ENCODE measurements at regions not wholly inside any gene's neighbourhood (a gene's known extent, or its start where the extent isn't known, plus 50 kb on each side); places are given as distances from the start of the nearest gene placed in this dataset.

- no peaks in the 10 kb centered on the region for H3K9me2 ChIP-seq (replicated peaks; ENCODE audit: low read depth, low read length)
- TF ChIP-seq EZH2phosphoT487 (IDR thresholded peaks at IDR 0.05; ENCODE audit: borderline replicate concordance) (no peak), CTCF (conservative IDR thresholded peaks at IDR 0.05; ENCODE audit: low read length) (no peak)
- no peak overlapping the region for H3K4me2 ChIP-seq (ENCODE audit: low read depth, low read length, poor library complexity, severe bottlenecking)
- H3K27me3 ChIP-seq (ENCODE audit: insufficient read depth, low read length, poor library complexity, severe bottlenecking), result no peaks in the 10 kb centered on the region
- no peaks in the 10 kb centered on the region for H3K36me3 ChIP-seq (ENCODE audit: insufficient read depth, low read length)
- no peaks in the 10 kb centered on the region for H3K79me2 ChIP-seq (ENCODE audit: insufficient read depth, low read length)
- H3K9me3 ChIP-seq (ENCODE audit: insufficient read depth, low read depth, low read length), result no peaks in the 10 kb centered on the region
- no peaks in the 10 kb centered on the region for H4K20me1 ChIP-seq (ENCODE audit: insufficient read depth, low read length, poor library complexity, severe bottlenecking)
- no peak overlapping the region for H2AFZ ChIP-seq (ENCODE audit: low read length)
- H3K4me1 ChIP-seq (ENCODE audit: insufficient read depth, low read length, poor library complexity, severe bottlenecking), result peaks cover 5% of the 10 kb centered on the region
- no peaks in the 10 kb centered on the region for H3F3A ChIP-seq (ENCODE audit: low read depth)
- no peak overlapping the region for H3K4me3 ChIP-seq (ENCODE audit: low read length, poor library complexity, severe bottlenecking)
- H3K9ac ChIP-seq (ENCODE audit: low read depth, low read length, poor library complexity, severe bottlenecking), result no peak overlapping the region
Observed at GRCh38 chr3:124491098-124491497, 239.2 kb upstream of the UMPS start.

- Histone ChIP-seq H3K9me3 (ENCODE audit: insufficient read depth, low read depth, low read length) (no peaks in the 10 kb centered on the region), H3K4me1 (ENCODE audit: insufficient read depth, low read length, poor library complexity, severe bottlenecking) (peaks cover 5% of the 10 kb centered on the region), H3K9me2 (replicated peaks; ENCODE audit: low read depth, low read length) (no peaks in the 10 kb centered on the region)
Observed at GRCh38 chr3:124491875-124492274, 238.4 kb upstream of the UMPS start.

GRCh38 chr3:124492824-124493223 lies 237.4 kb upstream of the UMPS start:
- H4K20me1 ChIP-seq (ENCODE audit: insufficient read depth, low read length, poor library complexity, severe bottlenecking), result no peaks in the 10 kb centered on the region
- H3K9ac ChIP-seq (ENCODE audit: low read depth, low read length, poor library complexity, severe bottlenecking), result no peak overlapping the region
- no peaks in the 10 kb centered on the region for H3K9me3 ChIP-seq (ENCODE audit: insufficient read depth, low read depth, low read length)
- no peak overlapping the region for H2AFZ ChIP-seq (ENCODE audit: low read length)
- H3K79me2 ChIP-seq (ENCODE audit: insufficient read depth, low read length), result no peaks in the 10 kb centered on the region
- no peak overlapping the region for H3K4me2 ChIP-seq (ENCODE audit: low read depth, low read length, poor library complexity, severe bottlenecking)
- no peaks in the 10 kb centered on the region for H3K9me2 ChIP-seq (replicated peaks; ENCODE audit: low read depth, low read length)
- H3K27me3 ChIP-seq (ENCODE audit: insufficient read depth, low read length, poor library complexity, severe bottlenecking), result no peaks in the 10 kb centered on the region
- H3F3A ChIP-seq (ENCODE audit: low read depth), result no peaks in the 10 kb centered on the region
- TF ChIP-seq CTCF (conservative IDR thresholded peaks at IDR 0.05; ENCODE audit: low read length), result peak; percentile 77
- no peak for TF ChIP-seq EZH2phosphoT487 (IDR thresholded peaks at IDR 0.05; ENCODE audit: borderline replicate concordance)
- H3K4me3 ChIP-seq (ENCODE audit: low read length, poor library complexity, severe bottlenecking), result no peak overlapping the region
- no peaks in the 10 kb centered on the region for H3K36me3 ChIP-seq (ENCODE audit: insufficient read depth, low read length)
- peaks cover 5% of the 10 kb centered on the region for H3K4me1 ChIP-seq (ENCODE audit: insufficient read depth, low read length, poor library complexity, severe bottlenecking)

More at GRCh38 chr3:124491875-124492274, 238.4 kb upstream of the UMPS start:
- no peak overlapping the region for H3K4me3 ChIP-seq (ENCODE audit: low read length, poor library complexity, severe bottlenecking)
- no peaks in the 10 kb centered on the region for H3K27me3 ChIP-seq (ENCODE audit: insufficient read depth, low read length, poor library complexity, severe bottlenecking)
- H3F3A ChIP-seq (ENCODE audit: low read depth), result no peaks in the 10 kb centered on the region
- no peaks in the 10 kb centered on the region for H4K20me1 ChIP-seq (ENCODE audit: insufficient read depth, low read length, poor library complexity, severe bottlenecking)
- no peak for TF ChIP-seq CTCF (conservative IDR thresholded peaks at IDR 0.05; ENCODE audit: low read length)
- no peak for TF ChIP-seq EZH2phosphoT487 (IDR thresholded peaks at IDR 0.05; ENCODE audit: borderline replicate concordance)
- H3K36me3 ChIP-seq (ENCODE audit: insufficient read depth, low read length), result no peaks in the 10 kb centered on the region
- H2AFZ ChIP-seq (ENCODE audit: low read length), result no peak overlapping the region
- no peak overlapping the region for H3K9ac ChIP-seq (ENCODE audit: low read depth, low read length, poor library complexity, severe bottlenecking)
- H3K79me2 ChIP-seq (ENCODE audit: insufficient read depth, low read length), result no peaks in the 10 kb centered on the region
- no peak overlapping the region for H3K4me2 ChIP-seq (ENCODE audit: low read depth, low read length, poor library complexity, severe bottlenecking)

Data from Loucy (cell line).